Suprapubic skin (tissue), 4 donors: ENCODE measurements at regions not wholly inside any gene's neighbourhood (a gene's known extent, or its start where the extent isn't known, plus 50 kb on each side); places are given as distances from the start of the nearest gene placed in this dataset.

Experiments used
- EP300 ChIP-seq: sonication (generic); formaldehyde crosslinking; IDR thresholded peaks from one replicate; pipeline ENCODE4 v1.6.1; 2017; ENCODE audit warnings: antibody characterized with exemption
- POLR2A ChIP-seq, 2 donors: fragments of 450-650 bp; IDR thresholded peaks; one replicate each; pipeline ENCODE4 v1.6.1; 2017; ENCODE audit warnings: antibody characterized with exemption in 2 of 2, mild to moderate bottlenecking in 2 of 2, moderate library complexity in 2 of 2
- POLR2AphosphoS5 ChIP-seq, 3 donors: sonication (generic); formaldehyde crosslinking; IDR thresholded peaks; one replicate each; pipeline ENCODE4 v1.6.1; 2017; ENCODE audit warnings: antibody characterized with exemption in 3 of 3
- TF ChIP-seq, protein P1 (sequence below), 2 donors: fragments of 200-600 bp in 1 of 2; fragments of 450-650 bp in 1 of 2; sonication (generic) in 1 of 2; IDR thresholded peaks; one replicate each; pipeline ENCODE4 v1.5.1; 2016 to 2019; ENCODE audit warnings: antibody characterized with exemption in 2 of 2, mild to moderate bottlenecking in 1 of 2, moderate library complexity in 1 of 2

- TF ChIP-seq POLR2AphosphoS5 (IDR thresholded peaks at IDR 0.05), result no peak
- TF ChIP-seq, protein P1, sequence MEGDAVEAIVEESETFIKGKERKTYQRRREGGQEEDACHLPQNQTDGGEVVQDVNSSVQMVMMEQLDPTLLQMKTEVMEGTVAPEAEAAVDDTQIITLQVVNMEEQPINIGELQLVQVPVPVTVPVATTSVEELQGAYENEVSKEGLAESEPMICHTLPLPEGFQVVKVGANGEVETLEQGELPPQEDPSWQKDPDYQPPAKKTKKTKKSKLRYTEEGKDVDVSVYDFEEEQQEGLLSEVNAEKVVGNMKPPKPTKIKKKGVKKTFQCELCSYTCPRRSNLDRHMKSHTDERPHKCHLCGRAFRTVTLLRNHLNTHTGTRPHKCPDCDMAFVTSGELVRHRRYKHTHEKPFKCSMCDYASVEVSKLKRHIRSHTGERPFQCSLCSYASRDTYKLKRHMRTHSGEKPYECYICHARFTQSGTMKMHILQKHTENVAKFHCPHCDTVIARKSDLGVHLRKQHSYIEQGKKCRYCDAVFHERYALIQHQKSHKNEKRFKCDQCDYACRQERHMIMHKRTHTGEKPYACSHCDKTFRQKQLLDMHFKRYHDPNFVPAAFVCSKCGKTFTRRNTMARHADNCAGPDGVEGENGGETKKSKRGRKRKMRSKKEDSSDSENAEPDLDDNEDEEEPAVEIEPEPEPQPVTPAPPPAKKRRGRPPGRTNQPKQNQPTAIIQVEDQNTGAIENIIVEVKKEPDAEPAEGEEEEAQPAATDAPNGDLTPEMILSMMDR (IDR thresholded peaks at IDR 0.05), result no peak
- TF ChIP-seq POLR2A (IDR thresholded peaks at IDR 0.05), result no peak
- TF ChIP-seq EP300, result no peak
Measured at GRCh38 chr3:139234491-139234890, 109.3 kb upstream of the MRPS22 start.
